Pancreas (tissue), 10 donors: ENCODE measurements at regions not wholly inside any gene's neighbourhood (a gene's known extent, or its start where the extent isn't known, plus 50 kb on each side); places are given as distances from the start of the nearest gene placed in this dataset.

ENCODE experiments used
- ATAC-seq, 4 donors: fragments of 200-7000 bp; cut with Tn5 transposase; one replicate each; pipeline versions ENCODE4 v1.8.0 to v1.9.1; 2020; ENCODE audit warnings: mild to moderate bottlenecking in 4 of 4, moderate library complexity in 4 of 4
- DNase-seq, 6 donors: peaks; one replicate each; pipeline ENCODE4 v3.0.0-alpha.2; 2020
- FAIRE-seq: peaks from 2 replicates; lab custom pipeline; 2012; peaks lifted over from hg19 to GRCh38; lab: Jason Lieb, UNC
- H3K27ac ChIP-seq, 4 donors: fragments of 200-600 bp; sonication (generic); 1 replicate in 3 of 4; 2 replicates in 1 of 4; pipeline versions ENCODE4 v1.5.0 to v1.8.0; 2020
- H3K27me3 ChIP-seq, 4 donors: fragments of 200-600 bp; one replicate each; pipeline ENCODE4 v1.8.0; 2021
- H3K36me3 ChIP-seq, 3 donors: fragments of 200-600 bp; sonication (generic) in 1 of 3; one replicate each; pipeline versions ENCODE4 v1.5.0 to v1.8.0; 2020 to 2021
- H3K4me1 ChIP-seq, 3 donors: fragments of 200-600 bp; one replicate each; pipeline ENCODE4 v1.8.0; 2021
- H3K4me3 ChIP-seq, 4 donors: fragments of 200-600 bp; sonication (generic) in 2 of 4; one replicate each; pipeline versions ENCODE4 v1.5.0 to v1.8.0; 2020 to 2021
- H3K9me3 ChIP-seq, 4 donors: fragments of 200-600 bp; one replicate each; pipeline ENCODE4 v1.8.0; 2021
- CTCF ChIP-seq, 4 donors: fragments of 200-600 bp; sonication (generic) in 3 of 4; IDR thresholded peaks; one replicate each; pipeline versions ENCODE4 v1.5.0 to v1.8.0; 2021; ENCODE audit warnings: antibody characterized with exemption in 4 of 4
- WGBS, 2 donors: extraction: QIAGEN DNeasy Blood & Tissue Kit; methylation state at CpG; one replicate each; pipeline ENCODE4 v1.1.7; 2013; 5-methylcytosine and 5-hydroxymethylcytosine counted together
- intact Hi-C, 3 donors: fragments of 100-400 bp; cut with DNase I; formaldehyde crosslinking; loops; one replicate each; pipeline versions ENCODE4 v1.11.1 to v1.14.2; 2022
- donor health status: healthy with polysubstance abuse.
- donor health status: DM: no; HTN: no; CAD: no; lungs with moderate emphysema.
- donor health status: DM: no; HTN: no; CAD: no.
- donor health status: control.
- donor health status: control.
- donor health status: Bipolar disorder and iron deficiency.
- donor health status: DM: yes; HTN: yes; CAD: no.
- donor health status: DM: no; HTN: no; CAD: no.
- donor health status: DM: no; HTN: no; CAD: no.
- donor health status: DM: yes; HTN: yes; CAD: no.

- DNase-seq (no peak), FAIRE-seq (no peak), ATAC-seq (no peak)
- no peaks in the 10 kb centered on the region for H3K36me3 ChIP-seq
- H3K4me3 ChIP-seq = no peak overlapping the region
- 87 to 100% methylated on average over 1 of the region's 1 CpG for WGBS, 2 donors
- no peak for TF ChIP-seq CTCF (IDR thresholded peaks at IDR 0.05)
- no peaks in the 10 kb centered on the region for H3K27me3 ChIP-seq
- H3K9me3 ChIP-seq = no peaks in the 10 kb centered on the region
- H3K27ac ChIP-seq = no peak overlapping the region
- H3K4me1 ChIP-seq = no peaks in the 10 kb centered on the region
- intact Hi-C loops = no loop called here
Measured at GRCh38 chr4:32778025-32778424, 2057.9 kb downstream of the PCDH7 start.

- Histone ChIP-seq H3K4me3 (no peak overlapping the region), H3K9me3 (no peaks in the 10 kb centered on the region), H3K27ac (no peak overlapping the region), H3K27me3 (no peaks in the 10 kb centered on the region), H3K36me3 (no peaks in the 10 kb centered on the region), H3K4me1 (no peaks in the 10 kb centered on the region)
- 46 to 48% methylated on average over 1 of the region's 1 CpG for WGBS, 2 donors
- intact Hi-C loops = no loop called here
- ATAC-seq (no peak), DNase-seq (no peak), FAIRE-seq (no peak)
- TF ChIP-seq CTCF (IDR thresholded peaks at IDR 0.05) = no peak
Measured at GRCh38 chr4:32778938-32779337, 2058.8 kb downstream of the PCDH7 start.

- no peaks in the 10 kb centered on the region for H3K9me3 ChIP-seq
- H3K4me1 ChIP-seq = no peaks in the 10 kb centered on the region
- no peak overlapping the region for H3K27ac ChIP-seq
- no peaks in the 10 kb centered on the region for H3K36me3 ChIP-seq
- no peak overlapping the region for H3K4me3 ChIP-seq
- no peaks in the 10 kb centered on the region for H3K27me3 ChIP-seq
- ATAC-seq (no peak), DNase-seq (no peak), FAIRE-seq (no peak)
- TF ChIP-seq CTCF (IDR thresholded peaks at IDR 0.05) = no peak
- intact Hi-C loops = no loop called here
Measured at GRCh38 chr4:32789026-32789608, 2068.9 kb downstream of the PCDH7 start.

- intact Hi-C loops = no loop called here
- Histone ChIP-seq H3K36me3 (no peaks in the 10 kb centered on the region), H3K27ac (no peak overlapping the region), H3K27me3 (no peaks in the 10 kb centered on the region), H3K4me1 (no peaks in the 10 kb centered on the region), H3K9me3 (no peaks in the 10 kb centered on the region), H3K4me3 (no peak overlapping the region)
- ATAC-seq (no peak), DNase-seq (no peak), FAIRE-seq (no peak)
- WGBS, 2 donors = 56 to 65% methylated on average over 1 of the region's 1 CpG
- no peak for TF ChIP-seq CTCF (IDR thresholded peaks at IDR 0.05)
Measured at GRCh38 chr4:32790803-32791202, 2070.6 kb downstream of the PCDH7 start.

- no peaks in the 10 kb centered on the region for H3K27me3 ChIP-seq
- DNase-seq (no peak), FAIRE-seq (no peak), ATAC-seq (no peak)
- H3K36me3 ChIP-seq = no peaks in the 10 kb centered on the region
- no peaks in the 10 kb centered on the region for H3K9me3 ChIP-seq
- no peak overlapping the region for H3K27ac ChIP-seq
- H3K4me3 ChIP-seq = no peak overlapping the region
- TF ChIP-seq CTCF (IDR thresholded peaks at IDR 0.05) = no peak
- WGBS, 2 donors = 57 to 77% methylated on average over 9 of the region's 9 CpGs
- H3K4me1 ChIP-seq = no peaks in the 10 kb centered on the region
- intact Hi-C loops = no loop called here
Measured at GRCh38 chr4:32798471-32799159, 2078.4 kb downstream of the PCDH7 start.
